ENCODE measurements at regions not wholly inside any gene's neighbourhood (a gene's known extent, or its start where the extent isn't known, plus 50 kb on each side); places are given as distances from the start of the nearest gene placed in this dataset.
"Not testable (repeated sequence)": the region's sequence is repeated elsewhere in the genome, so short reads cannot be mapped to it uniquely, and the experiment has no call there.

GRCh38 chr6:4510317-4510716 is 265.9 kb upstream of the CDYL start:
- ATAC-seq = no peak
- no peak for DNase-seq (ENCODE audit: low spot score)

- ATAC-seq (no peak), DNase-seq (ENCODE audit: low spot score) (no peak)
Observed at GRCh38 chr6:4509506-4509905, 266.7 kb upstream of the CDYL start.

- ATAC-seq = no peak
Observed at GRCh38 chr6:4506792-4507191, 269.4 kb upstream of the CDYL start.

GRCh38 chr6:4506223-4506622 is 270.0 kb upstream of the CDYL start:
- ATAC-seq (no peak), DNase-seq (ENCODE audit: low spot score) (no peak)

More at GRCh38 chr6:4506792-4507191, 269.4 kb upstream of the CDYL start:
- no peak for DNase-seq (ENCODE audit: low spot score)

- ATAC-seq (no peak), DNase-seq (ENCODE audit: low spot score) (no peak)
Observed at GRCh38 chr6:4504700-4505099, 271.5 kb upstream of the CDYL start.

- no peak for DNase-seq (ENCODE audit: low spot score)
- no peak for ATAC-seq
Observed at GRCh38 chr6:4503700-4504099, 272.5 kb upstream of the CDYL start.

- DNase-seq (ENCODE audit: low spot score) = no peak
- ATAC-seq = no peak
Observed at GRCh38 chr6:4496284-4496683, 279.9 kb upstream of the CDYL start.

- ATAC-seq = no peak
- no peak for DNase-seq (ENCODE audit: low spot score)
Observed at GRCh38 chr6:4491501-4492260, 284.5 kb upstream of the CDYL start.

GRCh38 chr6:4489538-4489937 is 286.7 kb upstream of the CDYL start:
- ATAC-seq = no peak
- no peak for DNase-seq (ENCODE audit: low spot score)

- ATAC-seq (no peak), DNase-seq (ENCODE audit: low spot score) (no peak)
Observed at GRCh38 chr6:4488389-4488788, 287.8 kb upstream of the CDYL start.

- ATAC-seq = no peak
- DNase-seq (ENCODE audit: low spot score) = no peak
Observed at GRCh38 chr6:4487538-4487937, 288.7 kb upstream of the CDYL start.

GRCh38 chr6:4486568-4487315 is 289.5 kb upstream of the CDYL start:
- no peak for ATAC-seq
- DNase-seq (ENCODE audit: low spot score) = no peak

- DNase-seq (ENCODE audit: low spot score) = no peak
- no peak for ATAC-seq
Observed at GRCh38 chr6:4485735-4486134, 290.5 kb upstream of the CDYL start.

- ATAC-seq = no peak
- DNase-seq (ENCODE audit: low spot score) = no peak
Observed at GRCh38 chr6:4482461-4482860, 293.7 kb upstream of the CDYL start.

GRCh38 chr6:4480788-4481735 is 295.1 kb upstream of the CDYL start:
- no peak for ATAC-seq

GRCh38 chr6:4478098-4478497 is 298.1 kb upstream of the CDYL start:
- ATAC-seq = no peak

More at GRCh38 chr6:4480788-4481735, 295.1 kb upstream of the CDYL start:
- no peak for DNase-seq (ENCODE audit: low spot score)

GRCh38 chr6:4474810-4475209 is 301.4 kb upstream of the CDYL start:
- DNase-seq (ENCODE audit: low spot score) (no peak), ATAC-seq (no peak)

More at GRCh38 chr6:4478098-4478497, 298.1 kb upstream of the CDYL start:
- DNase-seq (ENCODE audit: low spot score) = no peak

- no peak for DNase-seq (ENCODE audit: low spot score)
- ATAC-seq = no peak
Observed at GRCh38 chr6:4472969-4473642, 303.1 kb upstream of the CDYL start.

- no peak for ATAC-seq
- no peak for DNase-seq (ENCODE audit: low spot score)
Observed at GRCh38 chr6:4472222-4472621, 304.0 kb upstream of the CDYL start.

- ATAC-seq; DNase-seq (ENCODE audit: low spot score): not testable (repeated sequence)
Observed at GRCh38 chr6:4471515-4471914, 304.7 kb upstream of the CDYL start.
